ENCODE measurements at regions not wholly inside any gene's neighbourhood (a gene's known extent, or its start where the extent isn't known, plus 50 kb on each side); places are given as distances from the start of the nearest gene placed in this dataset.
"Not testable (repeated sequence)": the region's sequence is repeated elsewhere in the genome, so short reads cannot be mapped to it uniquely, and the experiment has no call there.

DNA sequence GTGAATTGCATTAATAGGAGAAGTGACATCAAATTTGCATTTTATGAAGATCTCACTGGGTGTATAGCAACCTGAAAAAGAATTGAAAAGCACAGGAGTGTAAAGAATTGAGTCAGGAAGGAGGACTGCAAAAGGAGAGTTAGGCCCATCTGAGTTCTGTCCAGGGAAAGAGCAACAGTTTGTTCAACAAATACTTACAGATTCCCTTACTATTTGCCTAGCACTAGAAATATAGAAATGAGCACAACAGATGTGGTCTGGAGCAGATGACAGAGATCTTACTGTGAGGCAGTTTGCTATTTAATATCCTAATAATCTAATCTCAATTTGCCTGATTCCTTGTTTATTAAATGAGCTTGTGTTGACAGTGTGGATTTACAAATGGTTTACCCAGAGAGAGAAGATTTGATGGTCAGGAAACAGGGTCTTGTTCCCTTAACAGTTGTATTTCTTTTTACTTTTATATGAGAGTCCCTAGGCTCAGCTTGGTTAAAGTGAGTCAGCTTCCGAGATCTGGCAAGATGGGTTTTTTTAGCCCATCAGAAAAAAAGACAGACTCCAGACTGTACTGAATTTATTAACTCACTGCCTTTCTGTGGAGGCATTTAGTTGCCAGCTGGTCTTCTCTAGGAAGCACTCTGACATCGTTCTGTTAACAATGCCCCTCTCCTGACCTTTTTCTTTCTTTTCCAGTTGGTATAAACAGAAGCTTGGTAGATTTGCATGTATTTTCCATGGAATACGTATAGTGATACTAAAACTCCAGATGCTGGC lies 229.7 kb downstream of the TTC6 start:
- no peaks in the 10 kb centered on the region for H3K36me3 ChIP-seq
- H3K27ac ChIP-seq: no peak overlapping the region
- no peaks in the 10 kb centered on the region for H3K9me3 ChIP-seq
- no peaks in the 10 kb centered on the region for H3K27me3 ChIP-seq
- DNase-seq: no peak
- TF ChIP-seq, protein P1, sequence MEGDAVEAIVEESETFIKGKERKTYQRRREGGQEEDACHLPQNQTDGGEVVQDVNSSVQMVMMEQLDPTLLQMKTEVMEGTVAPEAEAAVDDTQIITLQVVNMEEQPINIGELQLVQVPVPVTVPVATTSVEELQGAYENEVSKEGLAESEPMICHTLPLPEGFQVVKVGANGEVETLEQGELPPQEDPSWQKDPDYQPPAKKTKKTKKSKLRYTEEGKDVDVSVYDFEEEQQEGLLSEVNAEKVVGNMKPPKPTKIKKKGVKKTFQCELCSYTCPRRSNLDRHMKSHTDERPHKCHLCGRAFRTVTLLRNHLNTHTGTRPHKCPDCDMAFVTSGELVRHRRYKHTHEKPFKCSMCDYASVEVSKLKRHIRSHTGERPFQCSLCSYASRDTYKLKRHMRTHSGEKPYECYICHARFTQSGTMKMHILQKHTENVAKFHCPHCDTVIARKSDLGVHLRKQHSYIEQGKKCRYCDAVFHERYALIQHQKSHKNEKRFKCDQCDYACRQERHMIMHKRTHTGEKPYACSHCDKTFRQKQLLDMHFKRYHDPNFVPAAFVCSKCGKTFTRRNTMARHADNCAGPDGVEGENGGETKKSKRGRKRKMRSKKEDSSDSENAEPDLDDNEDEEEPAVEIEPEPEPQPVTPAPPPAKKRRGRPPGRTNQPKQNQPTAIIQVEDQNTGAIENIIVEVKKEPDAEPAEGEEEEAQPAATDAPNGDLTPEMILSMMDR (IDR thresholded peaks at IDR 0.05): no peak
- H3K4me3 ChIP-seq: no peak overlapping the region
- peaks cover 0 to under 1% (median 0%) of the 10 kb centered on the region in 4 donors for H3K4me1 ChIP-seq
- intact Hi-C loops (cut with DNase I; ENCODE audit: low total_unique reads): no loop called here

DNA sequence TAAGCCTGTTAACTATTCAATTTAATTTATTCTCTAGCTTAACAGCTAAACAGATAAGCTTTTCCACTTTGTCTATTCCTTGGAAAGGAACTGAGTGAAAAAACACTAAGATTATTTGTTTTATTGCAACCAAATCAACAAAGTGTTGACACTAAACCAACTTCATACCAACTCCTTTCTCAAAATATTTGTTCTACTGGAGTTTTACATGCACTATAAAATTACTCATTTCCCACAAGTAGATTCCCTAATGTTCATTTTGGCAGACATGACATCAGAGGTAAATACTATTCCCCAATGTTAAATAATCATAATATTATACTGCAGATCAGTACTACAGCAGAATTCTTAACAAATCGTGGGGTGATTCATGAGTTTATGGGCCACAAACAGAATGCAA lies 231.4 kb downstream of the TTC6 start:
- TF ChIP-seq, protein P1 (IDR thresholded peaks at IDR 0.05): no peak
- H3K4me3 ChIP-seq: no peak overlapping the region
- peaks cover 0 to 9% (median 3%) of the 10 kb centered on the region in 3 donors for H3K9me3 ChIP-seq
- intact Hi-C loops (cut with DNase I; ENCODE audit: low total_unique reads): no loop called here
- H3K4me1 ChIP-seq: no peaks in the 10 kb centered on the region
- no peaks in the 10 kb centered on the region for H3K36me3 ChIP-seq
- no peaks in the 10 kb centered on the region for H3K27me3 ChIP-seq
- H3K27ac ChIP-seq: no peak overlapping the region
- no peak for DNase-seq

DNA sequence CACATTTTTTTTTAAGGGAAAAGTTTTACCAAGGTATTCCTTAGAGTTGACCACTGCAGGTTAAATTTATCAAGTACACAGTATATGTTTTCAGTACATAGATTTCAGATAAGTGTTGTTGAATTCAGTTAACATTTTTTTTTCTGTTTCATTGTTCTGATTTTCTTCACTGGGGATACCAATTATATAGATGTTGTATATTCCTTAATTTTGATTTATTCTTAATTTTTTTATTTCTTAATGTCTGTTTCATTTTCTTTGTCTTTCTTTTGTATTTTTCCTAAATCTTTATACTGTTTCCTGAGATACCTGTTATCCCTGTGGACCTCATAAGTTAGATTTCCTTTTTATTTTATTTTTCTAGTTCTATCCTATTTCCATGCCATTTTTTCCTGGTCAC lies 234.8 kb downstream of the TTC6 start:
- intact Hi-C loops (cut with DNase I; ENCODE audit: low total_unique reads): no loop called here
- Histone ChIP-seq H3K27ac (no peak overlapping the region), H3K27me3 (no peaks in the 10 kb centered on the region), H3K4me1 (no peaks in the 10 kb centered on the region), H3K9me3 (peaks cover 0 to 34% (median 5%) of the 10 kb centered on the region in 3 donors), H3K36me3 (no peaks in the 10 kb centered on the region), H3K4me3 (no peak overlapping the region)
- TF ChIP-seq, protein P1 (IDR thresholded peaks at IDR 0.05): no peak
- no peak for DNase-seq

DNA sequence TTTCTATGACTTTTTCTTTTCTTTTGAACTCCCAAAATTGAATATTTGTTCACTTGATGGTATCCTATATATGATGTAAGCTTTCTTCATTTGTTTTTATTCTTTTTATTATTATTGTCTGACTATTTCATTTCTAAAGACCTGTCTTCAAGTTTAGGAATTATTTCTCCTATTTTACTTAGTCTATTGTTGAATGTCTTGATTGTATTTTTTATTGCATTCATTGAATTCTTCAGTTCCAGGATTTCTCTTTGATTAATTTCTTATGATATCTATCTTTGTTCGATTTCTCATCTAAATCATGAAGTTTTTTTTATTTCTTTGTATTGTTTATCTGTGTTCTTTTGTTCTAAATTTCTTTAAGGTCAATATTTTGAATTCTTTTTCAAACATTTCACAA lies 238.8 kb downstream of the TTC6 start:
- TF ChIP-seq, protein P1 (IDR thresholded peaks at IDR 0.05): no peak
- H3K27ac ChIP-seq: no peak overlapping the region
- H3K9me3 ChIP-seq: peaks cover 0 to 34% (median 5%) of the 10 kb centered on the region in 3 donors
- H3K27me3 ChIP-seq: no peaks in the 10 kb centered on the region
- intact Hi-C loops (cut with DNase I; ENCODE audit: low total_unique reads): no loop called here
- H3K36me3 ChIP-seq: no peaks in the 10 kb centered on the region
- DNase-seq: no peak
- H3K4me1 ChIP-seq: no peaks in the 10 kb centered on the region
- H3K4me3 ChIP-seq: no peak overlapping the region

DNA sequence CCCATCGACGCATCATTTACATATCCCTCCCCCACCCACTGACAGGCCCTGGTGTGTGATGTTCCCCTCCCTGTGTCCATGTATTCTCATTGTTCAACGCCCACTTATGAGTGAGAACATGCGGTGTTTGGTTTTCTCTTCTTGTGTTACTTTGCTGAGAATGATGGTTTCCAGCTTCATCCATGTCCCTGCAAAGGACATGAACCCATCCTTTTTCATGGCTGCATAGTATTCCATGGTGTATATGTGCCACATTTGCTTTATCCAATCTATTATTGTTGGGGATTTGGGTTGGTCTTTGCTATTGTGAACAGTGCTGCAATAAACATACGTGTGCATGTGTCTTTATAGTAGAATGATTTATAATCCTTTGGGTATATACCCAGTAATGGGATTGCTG lies 243.3 kb downstream of the TTC6 start:
- H3K4me3 ChIP-seq; DNase-seq; H3K27me3 ChIP-seq; H3K27ac ChIP-seq; H3K36me3 ChIP-seq; intact Hi-C loops (cut with DNase I; ENCODE audit: low total_unique reads); H3K4me1 ChIP-seq: not testable (repeated sequence)
- peaks cover 0 to 13% (median 2%) of the 10 kb centered on the region in 3 donors for H3K9me3 ChIP-seq

DNA sequence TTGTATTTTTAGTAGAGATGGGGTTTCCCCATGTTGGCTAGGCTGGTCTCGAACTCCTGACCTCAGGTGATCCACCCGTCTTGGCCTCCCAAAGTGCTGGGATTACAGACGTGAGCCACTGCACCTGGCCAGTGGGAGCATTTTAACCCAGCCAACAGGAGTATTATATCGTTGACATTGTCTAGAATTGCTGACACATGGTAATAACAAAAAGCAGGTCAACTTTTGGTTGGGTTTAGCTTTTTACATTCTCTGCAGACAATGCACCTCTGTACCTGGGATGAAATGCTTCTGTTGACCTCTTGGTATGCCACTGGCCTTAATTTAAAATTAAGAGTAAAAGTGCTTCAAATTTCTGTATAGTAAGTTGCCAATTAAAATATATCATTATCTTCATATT lies 245.6 kb downstream of the TTC6 start:
- not testable (repeated sequence) for H3K9me3 ChIP-seq

More for the DNA sequence above, 245.6 kb downstream of the TTC6 start:
- H3K4me1 ChIP-seq; intact Hi-C loops (cut with DNase I; ENCODE audit: low total_unique reads); H3K27ac ChIP-seq; DNase-seq; H3K36me3 ChIP-seq; H3K27me3 ChIP-seq; H3K4me3 ChIP-seq: not testable (repeated sequence)

Measured in tibial artery (tissue), 4 donors.